Germinal center (tissue), 1 donor: ENCODE measurements at regions not wholly inside any gene's neighbourhood (a gene's known extent, or its start where the extent isn't known, plus 50 kb on each side); places are given as distances from the start of the nearest gene placed in this dataset.
"Not testable (repeated sequence)": the region's sequence is repeated elsewhere in the genome, so short reads cannot be mapped to it uniquely, and the experiment has no call there.

Source experiments
- DNase-seq: peaks from one replicate; pipeline ENCODE4 v3.0.0; 2012; ENCODE audit warnings: mixed read lengths, low spot score

DNA sequence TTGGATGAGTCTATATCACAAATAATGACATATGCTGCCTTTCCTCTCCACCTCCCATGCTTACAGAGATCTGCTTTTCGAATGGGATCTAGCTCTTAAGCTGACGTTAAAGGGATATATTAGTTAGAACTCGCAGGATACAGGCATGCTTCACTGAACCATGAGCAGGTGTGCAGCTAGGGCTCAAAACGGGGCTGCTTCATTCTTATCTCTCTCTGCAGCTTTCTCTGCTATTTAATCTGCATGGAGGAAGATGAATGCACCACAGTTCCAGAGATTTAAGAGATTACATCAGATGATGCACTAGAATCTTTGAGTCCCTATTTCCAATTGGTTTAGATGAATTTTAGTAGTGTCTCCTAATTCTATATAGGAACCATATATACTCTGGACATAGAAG is 327.0 kb downstream of the RAD51AP2 start:
- no peak for DNase-seq

DNA sequence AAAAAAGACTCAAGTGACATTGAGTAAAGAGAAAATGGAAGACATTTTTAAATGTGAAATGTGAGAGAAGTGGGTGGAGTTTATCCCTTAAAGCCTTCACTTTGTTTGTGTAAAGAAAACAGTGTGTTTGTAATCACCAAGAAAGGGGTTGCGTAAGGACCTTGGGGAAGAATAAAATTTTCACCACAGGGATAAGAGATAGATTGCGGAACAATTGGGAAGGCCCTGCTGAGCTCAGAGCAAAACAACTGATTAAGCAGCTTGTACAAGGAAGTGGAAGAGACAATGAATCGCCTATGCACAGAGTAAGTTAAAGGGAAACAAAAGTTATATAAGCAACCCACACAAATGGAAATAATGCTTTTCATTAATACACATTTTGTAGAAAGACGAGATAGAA is 327.7 kb downstream of the RAD51AP2 start:
- DNase-seq = no peak

DNA sequence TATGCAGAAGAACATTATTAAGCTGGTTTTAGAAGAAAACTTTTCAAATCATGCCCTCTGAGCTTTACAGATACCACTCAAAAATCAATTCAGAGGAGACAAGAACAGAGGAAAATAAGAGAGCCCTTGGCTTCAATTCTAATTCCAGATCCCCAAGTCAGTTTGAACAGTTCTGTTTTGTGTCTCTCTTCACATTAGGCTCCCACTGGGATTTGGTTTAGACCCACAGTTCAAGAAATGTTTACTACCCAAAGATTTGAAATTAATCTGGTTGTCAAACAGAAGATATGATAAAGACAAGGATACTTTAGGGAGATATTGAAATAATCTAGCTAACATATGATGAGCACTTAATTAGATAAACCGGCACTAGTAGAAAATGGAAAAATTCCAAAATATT is 329.5 kb downstream of the RAD51AP2 start:
- no peak for DNase-seq

DNA sequence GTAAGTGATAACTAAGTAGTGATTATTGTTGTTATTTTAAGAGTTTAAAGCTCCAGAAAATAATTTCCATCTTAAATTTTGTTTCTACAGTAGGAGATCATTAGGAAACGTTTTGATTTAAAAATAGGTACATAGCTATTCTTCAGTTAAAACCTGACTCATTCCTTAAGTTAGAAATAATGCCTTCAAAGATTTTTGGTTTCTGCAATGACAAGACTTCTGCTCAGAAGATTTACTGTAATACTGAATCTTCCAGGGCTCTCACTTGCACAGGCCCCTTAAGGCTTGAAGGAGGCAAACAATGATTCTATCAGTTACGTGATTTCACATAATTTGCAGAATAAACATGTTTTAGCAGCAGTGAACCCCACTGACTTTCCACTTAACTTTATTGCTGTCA is 333.7 kb downstream of the RAD51AP2 start:
- DNase-seq = no peak

DNA sequence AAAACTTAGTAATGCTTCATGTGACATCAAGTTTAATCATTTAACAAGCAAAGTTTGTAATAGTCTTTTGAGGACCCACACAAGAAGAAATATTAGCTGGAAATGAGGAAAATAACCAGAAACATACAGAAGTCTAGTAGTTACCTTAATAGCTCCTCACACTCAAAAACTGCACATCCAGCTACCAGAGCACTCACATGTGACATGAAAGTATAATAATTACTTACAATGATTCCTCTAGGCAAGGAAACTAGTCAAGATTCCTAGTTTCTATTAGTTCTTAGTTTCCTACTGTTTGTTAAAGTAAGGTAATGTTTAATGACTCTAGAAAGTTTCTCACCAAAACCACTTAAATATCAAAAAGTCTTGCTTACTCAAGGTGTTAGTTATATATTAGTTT is 335.8 kb downstream of the RAD51AP2 start:
- DNase-seq = no peak

DNA sequence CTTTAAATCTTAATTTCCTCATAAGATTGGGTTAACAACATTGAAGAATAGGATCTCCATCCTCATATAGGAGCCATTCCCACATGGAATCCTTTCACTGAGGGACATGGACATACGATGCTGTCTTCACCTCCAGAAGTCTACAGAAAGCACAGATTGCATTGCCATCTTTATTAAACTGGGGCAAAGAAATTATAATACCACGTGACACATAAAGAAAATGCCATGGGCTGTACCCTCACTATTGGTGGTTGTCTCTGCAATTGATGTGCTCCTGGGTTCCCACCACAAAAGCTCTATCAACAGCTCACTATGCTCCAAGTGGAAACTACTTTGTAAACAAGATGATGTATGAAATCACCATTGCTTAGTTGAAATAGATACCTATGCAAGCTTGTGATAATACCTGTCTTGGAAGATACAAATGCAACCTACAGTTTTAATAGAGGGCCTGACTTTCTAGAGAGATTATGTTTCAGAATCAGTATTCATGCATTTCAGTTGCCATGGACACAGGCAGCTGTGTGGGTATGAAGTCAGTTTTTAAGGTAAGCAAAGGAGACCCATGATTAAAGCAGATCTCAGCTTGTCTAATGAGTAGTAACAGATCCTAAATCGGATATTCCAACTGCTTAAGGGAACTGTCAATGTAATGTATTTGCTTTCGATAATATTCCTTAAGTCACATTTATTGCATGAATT is 337.0 kb downstream of the RAD51AP2 start:
- no peak for DNase-seq

DNA sequence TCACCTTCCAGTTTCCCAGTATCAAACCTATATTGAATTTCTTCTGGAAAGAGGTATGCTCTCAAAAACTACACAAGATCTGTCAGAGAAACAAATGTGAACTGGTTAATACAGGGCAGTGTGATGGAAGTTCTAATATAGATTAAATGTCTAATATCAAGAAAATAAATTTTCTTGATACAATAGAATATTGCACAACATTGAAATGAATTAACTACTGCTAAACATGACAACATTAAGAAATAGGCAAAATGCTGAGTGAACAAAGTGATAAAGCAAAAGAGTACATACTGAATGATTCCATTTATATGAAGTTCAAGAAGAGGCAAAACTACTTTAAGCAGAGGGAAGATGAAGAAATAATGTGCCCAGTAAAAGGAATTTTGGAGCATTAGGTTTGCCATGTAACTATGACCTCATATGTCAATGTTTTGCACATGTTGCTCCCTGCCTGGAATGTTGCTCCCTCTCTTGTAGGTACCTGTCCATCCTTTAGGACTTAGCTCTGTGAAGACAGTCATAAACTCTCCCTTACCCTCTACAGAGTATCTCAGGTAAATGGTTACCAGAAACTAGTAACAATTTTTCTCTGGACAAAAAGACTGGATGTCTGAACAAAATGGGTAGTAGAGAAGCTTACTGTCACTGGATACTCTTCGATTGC is 339.0 kb downstream of the RAD51AP2 start:
- DNase-seq = no peak

DNA sequence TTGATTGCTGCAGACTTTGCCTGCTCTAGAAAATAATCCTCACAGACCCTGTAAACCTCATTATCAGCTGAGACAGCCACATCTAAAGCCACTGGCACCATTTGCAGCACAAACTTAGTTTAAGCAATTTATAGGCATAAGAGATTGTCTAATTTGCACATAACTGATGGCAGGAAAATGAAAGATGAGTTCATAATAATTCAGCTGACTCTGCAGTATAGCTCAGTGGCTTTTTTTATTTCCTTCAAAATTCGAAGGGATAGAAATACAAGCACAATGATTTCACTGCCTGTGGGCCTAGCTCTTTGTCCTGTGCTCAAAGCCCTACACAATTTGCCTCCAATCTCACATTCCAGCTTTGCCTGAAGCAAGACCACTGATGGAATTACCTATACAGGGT is 341.2 kb downstream of the RAD51AP2 start:
- no peak for DNase-seq

DNA sequence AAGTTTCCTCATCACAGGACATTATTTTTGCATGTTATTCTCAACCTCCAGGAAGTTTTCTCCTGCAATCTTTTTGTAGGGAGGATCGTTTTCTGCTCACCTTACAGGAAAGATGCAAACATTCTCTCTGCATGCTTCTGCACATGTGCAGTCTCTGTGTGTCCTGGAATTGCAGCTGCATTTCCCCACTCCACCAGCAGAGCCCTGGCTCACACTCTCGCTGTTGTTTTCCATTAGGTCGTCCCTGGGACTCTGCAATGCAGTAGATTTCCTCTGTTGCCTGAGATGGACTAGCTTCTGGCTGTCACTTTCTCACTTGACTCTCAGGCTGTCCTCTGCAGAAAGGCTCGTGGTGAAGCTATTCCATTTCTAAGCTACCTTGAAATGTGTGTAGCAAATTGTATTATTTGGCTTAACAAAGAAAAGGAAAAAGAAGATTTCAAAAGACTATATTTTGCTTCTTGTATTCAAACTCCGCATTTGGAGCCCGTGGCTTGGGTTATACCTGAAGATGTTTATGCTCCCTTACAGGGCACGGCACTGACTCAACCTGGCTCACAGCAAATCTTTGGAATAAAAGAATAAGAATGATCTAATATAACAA is 346.7 kb downstream of the RAD51AP2 start:
- DNase-seq = peak; percentile 10

DNA sequence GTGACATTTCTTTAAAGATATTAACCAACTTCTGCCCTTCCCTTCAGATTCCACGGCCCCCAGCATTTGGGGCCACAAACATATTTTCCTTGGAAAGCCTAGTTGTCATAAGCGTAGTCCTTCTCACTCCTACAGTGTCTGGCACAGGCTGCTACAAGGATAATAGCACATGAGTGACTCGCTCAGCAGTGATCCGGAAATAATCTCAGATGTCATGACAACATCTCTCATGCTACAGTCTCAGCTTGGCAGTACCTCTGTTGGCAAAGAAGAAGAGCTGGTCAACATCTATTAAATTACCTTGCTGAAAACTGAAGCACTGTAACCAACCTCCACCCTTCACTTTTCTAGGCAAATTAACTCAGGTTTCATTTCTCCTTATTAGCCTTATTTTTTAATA is 351.7 kb downstream of the RAD51AP2 start:
- DNase-seq = peak; percentile 12

DNA sequence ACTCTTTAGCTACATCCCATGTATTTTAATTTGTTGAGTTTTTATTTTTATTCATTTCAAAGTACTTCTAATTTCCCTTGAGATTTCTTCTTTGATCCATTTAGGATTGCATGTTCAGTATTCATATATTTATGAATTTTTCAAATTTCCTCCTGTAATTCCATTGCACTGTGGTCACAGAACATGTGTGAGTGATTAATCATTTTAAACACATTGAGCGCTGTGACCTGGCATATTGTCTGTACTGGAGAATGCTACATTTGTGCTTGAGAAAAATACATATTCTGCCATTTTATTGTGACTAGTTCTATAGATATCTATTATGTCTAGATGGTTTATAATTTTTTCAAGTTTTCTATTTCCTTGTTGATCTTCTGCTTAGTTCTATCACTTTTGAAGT is 353.7 kb downstream of the RAD51AP2 start:
- DNase-seq = no peak

DNA sequence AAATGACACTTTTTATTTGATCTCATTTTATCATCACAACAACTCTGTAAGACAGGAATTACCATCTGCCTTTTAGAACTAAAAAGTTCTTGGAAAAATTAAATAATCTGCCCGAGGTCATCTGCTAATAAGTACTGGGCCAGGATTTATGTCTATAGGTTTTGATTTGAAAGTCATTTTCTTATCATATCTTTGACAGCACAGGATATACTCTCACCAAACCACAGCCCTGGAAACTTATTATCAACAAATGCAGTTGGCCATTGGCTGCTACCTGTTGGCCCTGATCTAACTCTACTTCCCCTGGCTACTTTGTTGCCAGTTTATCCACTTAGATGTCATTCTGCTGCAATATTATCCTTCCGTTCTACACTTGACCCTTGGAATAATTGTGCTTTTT is 354.6 kb downstream of the RAD51AP2 start:
- no peak for DNase-seq

DNA sequence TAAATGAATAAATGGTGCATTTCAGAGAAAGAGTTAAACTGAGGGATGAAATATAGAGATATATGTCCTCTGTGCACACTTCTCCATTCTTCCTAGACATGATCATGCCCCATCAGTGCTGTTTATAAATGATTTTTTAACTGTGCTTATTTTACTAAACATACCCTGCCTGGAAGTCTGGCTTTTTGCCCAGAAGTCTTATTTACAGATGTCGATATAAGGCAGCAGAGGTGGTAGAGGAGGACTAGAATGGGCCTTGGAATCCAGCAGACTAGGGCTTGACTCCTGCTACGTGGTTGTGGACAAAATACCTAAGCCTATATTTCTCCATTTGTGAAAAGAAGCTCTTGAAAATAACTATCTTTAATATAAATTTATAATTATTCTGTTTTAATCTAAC is 355.5 kb downstream of the RAD51AP2 start:
- DNase-seq = no peak

DNA sequence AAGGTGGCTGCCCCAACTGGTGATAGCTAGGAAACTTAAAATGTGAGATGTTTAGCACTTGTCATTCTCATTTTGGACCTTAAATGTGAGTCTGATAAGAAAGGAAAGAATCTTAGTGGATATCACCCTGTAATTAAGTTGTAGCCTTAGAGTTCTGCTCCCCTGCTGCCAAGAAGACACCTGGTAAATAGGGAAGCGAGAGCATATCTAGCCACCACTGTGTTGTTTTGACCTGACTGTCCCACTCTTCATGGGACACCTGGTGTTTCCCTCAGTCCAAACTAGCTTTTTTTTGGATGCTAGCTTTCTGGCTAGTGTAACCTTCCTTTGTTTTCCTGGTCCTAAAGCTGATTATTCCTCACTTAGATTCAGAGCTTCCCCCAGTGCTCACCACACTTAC is 357.6 kb downstream of the RAD51AP2 start:
- peak; percentile 38 for DNase-seq

DNA sequence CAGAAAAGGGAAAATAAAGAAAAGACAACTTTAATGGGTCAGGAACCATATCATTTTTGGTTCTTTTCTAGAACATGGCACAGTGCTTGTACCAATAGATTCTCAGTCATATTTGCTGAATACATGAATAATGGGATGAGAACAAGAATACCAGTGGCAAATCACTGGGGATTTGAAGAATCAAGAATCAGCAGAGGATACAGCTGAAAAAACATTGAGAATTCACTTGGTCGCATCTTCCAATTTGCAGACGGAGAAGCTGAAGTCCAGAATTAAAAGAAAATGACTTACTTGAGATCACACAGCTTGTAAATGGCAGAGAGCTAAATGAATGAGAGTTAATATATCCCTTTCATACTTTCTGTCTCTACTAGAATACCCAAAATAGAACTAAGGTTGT is 362.2 kb downstream of the RAD51AP2 start:
- DNase-seq = no peak

DNA sequence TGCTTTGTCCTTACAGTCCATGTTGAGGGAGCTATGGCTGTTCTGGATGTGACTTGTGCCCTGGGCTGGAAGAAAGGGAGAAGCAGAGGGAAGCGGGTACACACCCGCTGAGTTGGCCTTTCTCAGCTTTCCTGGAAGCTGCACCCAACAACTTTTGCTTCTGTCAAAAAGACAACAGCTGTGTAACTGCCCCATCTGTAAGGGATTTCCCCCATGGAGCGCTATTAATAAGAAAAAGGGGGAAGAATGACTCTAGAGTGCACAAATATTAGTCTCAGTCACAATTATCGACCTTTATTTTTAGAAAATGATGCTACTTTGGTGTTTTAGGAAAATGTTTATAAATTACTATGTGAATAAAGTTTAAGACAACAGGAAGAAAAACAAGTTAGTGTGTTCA is 368.3 kb downstream of the RAD51AP2 start:
- no peak for DNase-seq

DNA sequence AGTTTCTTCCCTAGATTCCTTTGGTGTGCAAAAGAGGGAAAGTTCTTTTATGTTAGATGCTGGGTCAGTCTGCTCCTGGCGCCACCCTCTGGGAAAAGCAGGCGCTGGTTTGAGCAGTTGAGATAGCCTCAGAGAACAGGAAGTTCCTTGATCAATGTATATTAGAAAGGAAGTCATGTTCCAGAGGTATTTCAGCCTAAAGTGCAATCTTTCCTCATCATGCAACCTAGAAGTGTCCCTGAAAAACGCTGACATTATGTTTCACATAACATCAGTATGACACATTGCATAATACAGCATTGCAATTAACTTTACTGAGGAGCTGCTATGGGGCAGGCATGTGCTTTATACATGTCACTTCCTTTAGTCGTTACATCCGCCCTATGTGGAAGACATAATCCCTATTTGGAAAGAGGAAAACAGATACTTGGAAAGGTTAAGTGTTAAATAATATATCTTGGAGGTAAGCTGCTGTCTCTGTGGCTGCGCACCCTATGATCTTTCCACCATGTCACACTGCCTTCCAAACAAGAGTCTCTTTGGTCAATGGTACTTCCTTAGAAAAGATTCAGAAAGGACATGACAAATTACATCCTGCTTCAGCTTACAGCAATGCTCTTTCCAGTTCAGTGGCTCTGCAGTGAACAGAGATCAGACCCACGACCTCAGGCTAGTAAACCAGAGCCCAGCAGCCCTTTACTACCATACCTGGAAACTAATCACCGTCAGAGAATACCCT is 369.7 kb downstream of the RAD51AP2 start:
- no peak for DNase-seq

DNA sequence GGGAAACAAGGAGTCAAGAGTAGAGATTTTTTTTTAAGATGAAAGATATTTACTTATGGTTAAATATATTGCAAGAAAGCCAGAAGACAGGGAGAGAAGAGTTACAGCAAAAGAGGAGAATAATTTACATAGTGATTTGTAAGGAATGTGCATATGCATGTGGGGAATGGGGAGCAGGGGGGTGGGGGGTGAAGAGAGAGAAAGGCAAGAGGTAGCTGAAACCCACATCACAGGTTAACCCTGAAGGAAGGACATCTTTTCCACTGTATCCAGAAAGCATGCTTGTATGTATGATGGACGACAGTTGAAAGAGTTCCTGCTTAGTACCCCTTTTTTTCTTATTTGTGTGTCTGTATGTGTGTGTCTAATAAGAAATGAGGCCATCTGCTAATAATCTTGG is 371.9 kb downstream of the RAD51AP2 start:
- DNase-seq = no peak

DNA sequence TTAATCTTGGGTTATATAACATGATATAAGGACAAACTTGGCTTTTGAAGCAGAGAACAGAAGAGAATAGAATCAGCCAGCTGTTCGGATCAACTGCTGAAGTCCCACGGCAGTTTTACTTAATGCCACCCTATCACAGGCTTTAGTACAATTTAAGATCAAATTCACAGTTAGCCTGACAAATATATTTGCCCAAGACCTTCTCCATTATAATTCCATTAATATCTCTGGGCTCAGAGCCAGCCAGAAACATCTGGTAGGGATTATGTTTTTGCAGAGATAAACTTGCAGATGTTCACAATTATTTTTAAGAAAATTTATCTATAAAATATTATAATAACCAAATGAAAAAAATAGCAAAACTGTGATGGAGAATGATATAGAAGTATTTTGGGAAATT is 381.4 kb downstream of the RAD51AP2 start:
- DNase-seq = no peak

DNA sequence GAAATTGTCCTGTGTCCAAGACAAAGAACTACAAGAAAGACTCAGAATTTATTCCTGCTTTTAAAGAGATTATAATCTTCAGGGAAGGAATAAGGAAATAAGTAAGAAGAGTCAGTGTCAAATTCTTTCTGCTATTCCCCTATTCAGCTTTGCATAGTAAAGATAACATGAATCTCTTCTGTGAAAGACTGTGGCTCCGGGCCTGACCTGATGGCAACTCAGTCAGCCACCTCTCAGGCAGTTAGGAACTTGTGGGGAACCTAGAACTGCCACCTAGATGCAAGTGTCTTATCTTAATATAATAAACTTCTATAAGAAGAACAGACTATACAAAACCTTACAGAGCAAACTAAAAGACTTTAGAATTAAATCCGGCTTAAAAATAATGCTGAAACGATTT is 382.0 kb downstream of the RAD51AP2 start:
- no peak for DNase-seq

DNA sequence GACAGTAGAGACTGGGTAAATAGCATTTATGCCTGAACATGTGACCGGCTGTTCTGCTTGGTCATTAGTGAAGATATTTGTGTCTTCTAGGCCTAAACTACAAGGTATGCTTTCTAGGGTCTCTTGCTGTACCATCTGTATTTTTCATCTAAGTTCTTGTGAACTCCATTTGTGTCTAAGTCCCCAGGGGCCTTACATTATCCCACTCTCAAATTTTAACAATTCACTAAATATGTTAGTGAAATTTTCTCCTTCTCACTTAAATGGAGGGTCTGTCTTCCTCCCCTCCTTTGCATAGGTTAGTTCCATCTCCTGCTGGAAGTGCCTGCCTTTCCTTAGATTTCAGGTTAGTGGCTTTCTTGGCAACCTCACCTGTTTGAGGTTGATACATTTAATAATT is 382.6 kb downstream of the RAD51AP2 start:
- DNase-seq = no peak

DNA sequence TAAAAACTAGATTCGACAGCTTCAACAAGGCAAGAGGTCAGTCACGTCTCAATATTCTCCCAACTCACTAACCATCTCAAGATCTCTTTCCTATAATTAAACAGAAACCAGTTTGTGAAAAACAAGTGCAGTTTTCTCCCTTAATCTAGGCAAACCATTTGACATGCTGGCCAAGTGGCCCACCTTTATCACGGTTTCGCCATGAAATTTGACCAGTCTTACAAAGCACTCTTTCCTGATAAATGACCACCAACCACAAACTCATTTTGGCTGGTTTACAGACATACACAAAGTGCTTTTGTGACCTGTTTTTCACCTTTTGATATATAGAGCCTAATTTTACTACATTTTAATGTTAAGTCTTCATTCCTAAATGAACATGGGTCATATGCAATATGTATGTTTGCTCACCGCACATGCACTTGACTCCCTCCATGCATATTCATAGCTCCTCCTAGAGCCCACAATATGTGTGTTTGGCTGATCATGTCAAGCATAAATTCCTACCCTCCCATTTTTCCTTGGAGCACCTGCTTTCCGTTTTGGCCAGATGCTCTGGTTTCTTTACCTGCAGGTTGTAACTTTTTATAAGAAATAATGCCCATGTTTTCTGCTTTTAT is 385.1 kb downstream of the RAD51AP2 start:
- DNase-seq = no peak

DNA sequence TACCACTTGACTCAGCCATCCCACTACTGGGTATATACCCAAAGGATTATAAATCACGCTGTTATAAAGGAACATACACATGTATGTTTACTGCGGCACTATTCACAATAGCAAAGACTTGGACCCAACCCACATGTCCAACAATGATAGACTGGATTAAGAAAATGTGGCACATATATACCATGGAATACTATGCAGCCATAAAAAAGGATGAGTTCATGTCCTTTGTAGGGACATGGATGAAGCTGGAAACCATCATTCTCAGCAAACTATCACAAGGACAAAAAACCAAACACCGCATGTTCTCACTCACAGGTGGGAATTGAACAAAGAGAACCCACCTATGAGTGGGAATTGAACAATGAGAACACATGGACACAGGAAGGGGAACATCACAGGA is 387.6 kb downstream of the RAD51AP2 start:
- not testable (repeated sequence) for DNase-seq
